ENCODE measurements at regions not wholly inside any gene's neighbourhood (a gene's known extent, or its start where the extent isn't known, plus 50 kb on each side); places are given as distances from the start of the nearest gene placed in this dataset.

- DNase-seq = no peak
Observed at GRCh38 chr9:91130796-91131318, 230.9 kb downstream of the AUH start.

GRCh38 chr9:91131433-91131839 is 230.3 kb downstream of the AUH start:
- no peak for DNase-seq

- DNase-seq = no peak
Observed at GRCh38 chr9:91132576-91133073, 229.1 kb downstream of the AUH start.

- DNase-seq = no peak
Observed at GRCh38 chr9:91134608-91135007, 227.1 kb downstream of the AUH start.

GRCh38 chr9:91137391-91137790 is 224.3 kb downstream of the AUH start:
- DNase-seq = no peak

GRCh38 chr9:91138760-91139159 is 223.0 kb downstream of the AUH start:
- DNase-seq = no peak

GRCh38 chr9:91141407-91141965 is 220.2 kb downstream of the AUH start:
- no peak for DNase-seq

GRCh38 chr9:91143162-91143561 is 218.6 kb downstream of the AUH start:
- DNase-seq = no peak

- DNase-seq = no peak
Observed at GRCh38 chr9:91143642-91144041, 218.1 kb downstream of the AUH start.

- DNase-seq = no peak
Observed at GRCh38 chr9:91144769-91145168, 216.9 kb downstream of the AUH start.

GRCh38 chr9:91145496-91145895 is 216.2 kb downstream of the AUH start:
- DNase-seq = no peak

GRCh38 chr9:91146391-91147019 is 215.2 kb downstream of the AUH start:
- no peak for DNase-seq

- no peak for DNase-seq
Observed at GRCh38 chr9:91147079-91147708, 214.5 kb downstream of the AUH start.

- no peak for DNase-seq
Observed at GRCh38 chr9:91148306-91148705, 213.4 kb downstream of the AUH start.

- DNase-seq = no peak
Observed at GRCh38 chr9:91150273-91150997, 211.3 kb downstream of the AUH start.

GRCh38 chr9:91150998-91151717 is 210.6 kb downstream of the AUH start:
- DNase-seq = no peak

- no peak for DNase-seq
Observed at GRCh38 chr9:91151718-91152095, 210.0 kb downstream of the AUH start.

- DNase-seq = no peak
Observed at GRCh38 chr9:91154686-91155085, 207.0 kb downstream of the AUH start.

GRCh38 chr9:91155181-91155580 is 206.5 kb downstream of the AUH start:
- DNase-seq = no peak

- no peak for DNase-seq
Observed at GRCh38 chr9:91155746-91156376, 205.9 kb downstream of the AUH start.

All from right lung (tissue), 2 donors.